HG02981 (cell line): ENCODE measurements at regions not wholly inside any gene's neighbourhood (a gene's known extent, or its start where the extent isn't known, plus 50 kb on each side); places are given as distances from the start of the nearest gene placed in this dataset.

Experiments used
- ATAC-seq: cut with Tn5 transposase; IDR thresholded peaks from one replicate; pipeline ENCODE4 v1.9.1; 2021; ENCODE audit warnings: mild to moderate bottlenecking, moderate library complexity; ENCODE audit not compliant: unreplicated experiment

DNA sequence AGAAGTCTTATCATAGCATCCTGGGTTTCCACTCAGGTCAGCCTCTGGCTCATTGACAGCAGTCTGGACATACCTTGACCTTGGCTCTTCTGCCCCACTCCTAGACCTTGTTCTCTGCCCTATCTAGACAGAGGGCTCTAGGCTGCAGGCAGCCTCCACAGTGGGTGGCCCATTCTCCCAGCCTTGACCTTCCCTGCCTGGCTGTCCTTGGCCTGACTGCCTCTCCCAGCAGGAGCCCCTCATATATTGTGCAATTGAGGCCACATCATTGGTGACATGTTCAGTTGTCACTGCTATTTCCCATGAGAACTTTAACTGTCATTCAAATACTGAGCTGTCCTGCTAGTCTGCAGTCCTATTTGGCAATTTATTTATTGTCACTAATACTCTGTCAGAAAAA, 503.4 kb downstream of the PLXNA4 start:
- no peak for ATAC-seq

DNA sequence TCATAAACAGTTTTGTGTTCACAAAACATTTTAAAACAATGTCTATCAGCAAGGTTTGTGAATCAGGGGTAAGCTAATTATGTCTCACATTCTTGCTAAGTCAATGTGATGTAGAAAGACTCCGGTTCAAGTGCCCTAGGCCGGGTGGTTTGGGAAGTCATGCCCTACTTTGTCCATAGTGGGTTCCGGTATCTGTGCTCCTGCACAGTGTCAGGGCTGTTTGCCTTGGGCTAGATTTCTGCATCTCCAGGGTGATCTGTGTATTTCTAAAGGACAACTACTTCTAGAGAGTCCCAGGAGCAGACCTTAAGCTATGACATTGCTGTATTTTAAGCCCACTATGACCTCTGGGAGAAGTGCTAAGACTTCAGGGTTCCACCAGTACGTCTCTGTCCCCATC, 504.1 kb downstream of the PLXNA4 start:
- no peak for ATAC-seq

DNA sequence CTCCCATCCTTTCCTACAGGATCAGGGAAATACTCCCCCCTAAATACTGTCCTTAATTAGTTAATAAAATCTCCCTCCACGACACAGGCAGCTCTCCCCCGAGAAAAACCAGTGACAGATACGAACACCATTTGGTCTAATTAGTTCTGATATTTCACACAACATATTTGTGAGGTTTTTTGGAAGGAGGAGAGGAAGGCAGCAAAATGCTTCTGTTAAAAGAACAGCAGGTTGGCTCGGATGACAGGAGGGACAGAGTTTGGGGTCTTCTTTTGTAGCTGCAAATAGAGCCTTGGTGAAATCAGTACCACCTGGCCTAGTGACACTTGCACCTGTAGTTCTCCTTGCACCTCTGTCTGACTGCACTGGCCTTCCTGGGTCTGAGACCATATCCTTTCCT, 507.0 kb downstream of the PLXNA4 start:
- no peak for ATAC-seq

DNA sequence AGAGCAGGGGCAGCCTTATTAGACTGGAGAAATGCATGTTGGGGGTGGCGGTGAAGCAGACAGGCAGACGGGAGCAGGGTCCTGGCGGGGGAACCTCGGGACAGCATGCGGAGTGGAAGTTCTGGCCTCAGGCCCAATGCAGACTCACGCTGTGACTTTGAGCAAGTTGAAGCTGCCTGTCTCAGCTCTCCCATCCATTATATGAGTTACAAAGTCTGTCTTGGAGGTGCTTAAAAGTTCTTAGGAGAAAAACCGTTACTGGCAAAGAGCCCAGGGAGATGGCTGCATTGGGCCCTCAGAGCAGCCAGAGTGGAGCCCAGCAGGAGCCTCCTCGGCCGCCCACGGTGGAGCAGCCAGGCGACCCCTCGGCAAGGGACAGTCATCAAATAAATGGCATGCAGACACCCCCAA, 509.5 kb downstream of the PLXNA4 start:
- no peak for ATAC-seq

DNA sequence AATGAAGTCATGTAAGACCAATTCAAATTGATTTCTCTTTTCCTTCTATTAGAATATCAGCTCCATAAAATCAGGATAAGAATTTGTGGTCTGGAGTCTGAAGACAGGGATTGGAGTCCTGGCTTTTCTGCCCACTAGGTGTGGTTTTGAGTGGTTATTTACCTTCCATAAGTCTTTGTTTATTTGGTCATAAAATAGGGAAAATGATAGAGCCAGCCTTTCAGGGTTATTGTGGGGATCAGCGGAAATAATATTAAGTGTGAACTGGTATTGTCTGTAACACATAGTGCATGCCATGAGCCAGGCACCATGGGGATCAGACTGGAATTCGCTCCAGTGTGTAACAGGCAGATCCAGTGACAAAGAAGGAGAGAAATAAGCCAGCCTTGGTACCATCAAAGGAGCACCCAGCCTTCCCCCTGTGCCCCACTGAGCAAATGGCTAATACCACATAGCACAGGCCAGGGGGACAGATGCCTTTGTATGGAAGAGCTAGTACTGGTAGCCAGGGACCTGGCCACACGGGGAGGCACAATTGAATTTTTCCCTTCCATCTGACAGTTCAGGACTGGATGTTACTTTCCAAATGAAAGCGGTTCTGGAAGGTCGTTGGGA, 509.7 kb upstream of the PODXL start:
- no peak for ATAC-seq

DNA sequence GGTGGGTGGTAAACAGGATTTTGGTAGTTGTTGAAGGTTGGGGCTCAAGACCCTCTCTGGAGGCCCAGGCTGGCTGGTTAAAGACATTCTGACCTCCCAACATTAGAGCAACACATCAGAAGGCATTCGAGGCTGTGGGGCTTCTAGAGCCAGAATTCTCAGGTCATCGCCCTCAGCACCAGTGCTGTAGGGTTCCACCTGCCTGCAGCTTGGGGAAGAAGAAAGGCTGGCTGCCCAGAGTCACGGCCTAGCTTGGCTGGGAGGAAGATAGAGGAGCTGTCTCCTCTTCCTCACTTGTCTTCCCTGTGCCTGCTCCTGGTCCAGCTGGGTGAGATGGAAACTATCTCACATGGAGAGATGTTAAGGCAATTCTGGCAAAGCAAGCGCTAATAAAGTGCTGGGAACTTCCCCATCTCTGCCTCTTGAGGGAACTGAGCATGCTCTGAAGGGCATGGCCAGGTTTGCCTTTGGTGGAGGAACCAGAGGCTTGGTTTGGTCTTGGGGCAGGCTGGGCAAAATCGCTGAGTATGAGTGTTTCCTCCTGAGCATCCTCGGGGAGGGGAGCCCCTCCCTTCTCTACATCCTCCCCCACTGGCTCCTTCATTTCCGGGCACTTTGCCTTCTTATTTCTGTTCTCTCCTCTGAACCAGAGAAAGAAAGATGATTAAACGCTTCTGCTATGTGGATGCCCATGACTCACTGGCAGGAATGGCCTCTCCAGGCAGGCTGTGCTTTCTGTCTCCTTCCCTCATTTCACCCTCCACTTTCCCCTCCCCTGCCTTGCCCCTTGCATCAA, 509.0 kb upstream of the PODXL start:
- ATAC-seq = no peak

DNA sequence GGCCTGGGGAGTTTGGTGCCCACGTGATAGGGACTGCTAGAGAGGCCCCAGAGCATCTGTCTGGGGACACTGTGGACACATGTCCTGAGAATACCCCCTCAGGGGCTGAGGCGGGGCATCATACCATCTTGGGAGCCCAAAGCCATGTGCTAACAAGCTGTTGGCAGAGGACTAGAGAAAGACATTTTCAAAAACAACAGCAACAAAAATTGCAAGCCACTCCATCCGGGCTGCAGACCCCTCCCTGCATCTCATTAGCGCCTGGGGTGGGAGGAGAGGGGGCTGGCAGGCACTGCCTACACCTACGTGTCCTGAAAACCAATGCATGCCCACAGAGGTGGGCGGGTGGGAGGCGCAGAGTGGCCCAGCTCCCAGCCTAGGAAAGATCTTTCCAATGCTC, 507.4 kb upstream of the PODXL start:
- no peak for ATAC-seq

DNA sequence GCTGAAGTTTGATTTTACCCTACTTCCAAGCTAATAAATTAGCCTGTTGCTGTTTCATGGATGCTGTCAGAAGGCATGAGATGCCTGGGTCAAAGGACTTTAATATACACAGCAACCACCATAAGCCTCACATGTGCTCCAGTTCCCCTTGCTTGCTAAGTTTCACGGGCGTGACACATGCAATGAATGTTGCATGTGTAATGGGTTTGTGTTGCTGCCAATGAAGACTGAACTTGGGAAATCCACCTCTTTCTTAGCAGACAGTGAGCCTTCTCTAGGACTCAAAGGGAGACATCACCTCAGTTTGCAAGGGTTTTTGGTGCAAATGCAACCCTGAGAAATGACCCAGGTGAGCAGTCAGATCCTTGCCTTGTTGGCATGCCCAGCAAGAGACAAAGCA, 505.5 kb upstream of the PODXL start:
- no peak for ATAC-seq

DNA sequence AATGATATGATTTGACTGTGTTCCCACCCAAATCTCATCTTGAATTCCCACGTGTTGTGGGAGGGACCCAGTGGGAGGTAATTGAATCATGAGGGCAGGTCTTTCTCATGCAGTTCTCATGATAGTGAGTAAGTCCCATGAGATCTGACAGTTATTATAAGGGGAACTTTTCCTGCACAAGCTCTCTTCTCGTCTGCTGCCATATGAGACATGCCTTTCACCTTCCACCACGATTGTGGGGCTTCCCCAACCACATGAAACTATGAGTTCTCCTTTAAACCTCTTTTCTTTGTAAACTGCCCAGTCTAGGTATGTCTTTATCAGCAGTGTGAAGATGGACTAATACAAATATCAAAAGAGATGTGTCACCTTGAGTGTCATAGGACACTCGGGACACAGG, 502.7 kb upstream of the PODXL start:
- ATAC-seq = no peak

DNA sequence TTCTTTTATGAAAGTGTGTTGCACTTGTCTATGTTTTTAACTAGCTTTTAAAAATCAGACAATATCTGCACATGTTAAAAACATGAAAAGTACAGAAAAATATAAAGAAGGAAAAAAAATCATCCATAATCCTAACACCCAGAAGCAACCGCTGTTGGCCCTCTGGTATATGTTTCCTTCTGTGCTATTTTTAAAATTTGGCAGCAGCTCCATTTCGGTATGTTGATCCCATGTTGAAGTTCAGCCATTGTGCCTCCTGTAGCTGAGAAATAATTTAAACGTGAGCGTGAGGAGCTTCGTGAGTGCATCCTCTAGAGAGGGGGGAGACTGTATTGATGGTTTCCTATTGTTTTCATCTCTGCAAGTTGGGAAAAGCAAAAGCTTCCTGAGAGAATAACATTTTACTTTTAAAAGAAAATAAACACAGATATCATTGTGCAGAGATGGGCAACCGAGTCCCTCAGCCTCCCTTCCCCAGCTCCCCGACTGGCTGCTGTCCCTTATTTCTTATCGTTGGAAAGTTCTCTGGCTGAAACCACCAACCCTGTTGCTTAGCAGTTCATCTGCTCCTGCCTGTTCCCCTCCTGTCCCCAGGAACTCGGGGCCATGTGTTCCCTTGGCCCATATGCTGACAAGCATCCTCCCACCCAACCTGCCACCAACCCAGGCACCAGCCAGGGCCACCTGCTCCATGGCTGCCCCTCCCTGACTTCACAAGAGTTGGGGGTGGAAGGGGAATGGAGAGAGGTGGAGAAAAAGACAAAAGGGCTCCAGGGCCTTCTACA, 499.1 kb upstream of the PODXL start:
- ATAC-seq = no peak

DNA sequence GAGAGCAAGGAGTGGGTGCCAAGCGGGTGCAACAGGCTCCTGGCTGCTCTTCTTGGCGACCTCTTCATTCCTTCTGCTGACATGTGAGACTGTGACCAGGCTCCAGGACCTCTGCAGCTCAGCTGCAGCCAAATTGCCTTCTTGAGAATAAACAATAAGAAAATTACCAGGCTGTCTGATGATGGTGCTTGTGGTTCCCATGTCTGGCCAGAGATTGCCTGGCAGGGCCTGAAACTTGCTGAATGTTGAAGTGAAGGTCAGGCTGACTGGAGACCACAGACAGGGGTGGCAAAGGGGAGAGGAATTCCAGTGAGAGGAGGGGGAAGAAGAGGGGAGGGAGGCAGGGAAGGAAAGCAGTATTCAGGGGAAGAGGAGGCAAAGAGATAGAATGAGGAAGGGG, 497.4 kb upstream of the PODXL start:
- no peak for ATAC-seq

DNA sequence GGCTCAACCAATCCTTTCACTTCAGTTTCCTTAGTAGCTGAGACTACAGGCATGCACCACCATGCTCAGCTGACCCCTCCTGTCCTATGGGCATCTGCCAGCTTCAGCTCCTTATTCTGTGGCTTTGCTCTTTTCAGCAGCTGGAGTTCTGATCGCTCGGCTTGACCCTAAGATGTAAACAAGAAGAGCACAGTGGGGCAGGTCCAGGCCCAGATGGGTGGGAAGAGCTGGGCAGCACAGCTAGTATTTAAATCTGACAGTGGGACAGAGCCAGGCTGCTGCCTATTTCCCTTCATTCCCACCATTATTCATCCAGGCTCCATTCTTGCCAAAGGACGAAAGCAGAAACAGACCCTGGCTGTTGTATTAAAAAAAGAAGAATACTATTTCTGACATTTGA, 494.9 kb upstream of the PODXL start:
- ATAC-seq = no peak

DNA sequence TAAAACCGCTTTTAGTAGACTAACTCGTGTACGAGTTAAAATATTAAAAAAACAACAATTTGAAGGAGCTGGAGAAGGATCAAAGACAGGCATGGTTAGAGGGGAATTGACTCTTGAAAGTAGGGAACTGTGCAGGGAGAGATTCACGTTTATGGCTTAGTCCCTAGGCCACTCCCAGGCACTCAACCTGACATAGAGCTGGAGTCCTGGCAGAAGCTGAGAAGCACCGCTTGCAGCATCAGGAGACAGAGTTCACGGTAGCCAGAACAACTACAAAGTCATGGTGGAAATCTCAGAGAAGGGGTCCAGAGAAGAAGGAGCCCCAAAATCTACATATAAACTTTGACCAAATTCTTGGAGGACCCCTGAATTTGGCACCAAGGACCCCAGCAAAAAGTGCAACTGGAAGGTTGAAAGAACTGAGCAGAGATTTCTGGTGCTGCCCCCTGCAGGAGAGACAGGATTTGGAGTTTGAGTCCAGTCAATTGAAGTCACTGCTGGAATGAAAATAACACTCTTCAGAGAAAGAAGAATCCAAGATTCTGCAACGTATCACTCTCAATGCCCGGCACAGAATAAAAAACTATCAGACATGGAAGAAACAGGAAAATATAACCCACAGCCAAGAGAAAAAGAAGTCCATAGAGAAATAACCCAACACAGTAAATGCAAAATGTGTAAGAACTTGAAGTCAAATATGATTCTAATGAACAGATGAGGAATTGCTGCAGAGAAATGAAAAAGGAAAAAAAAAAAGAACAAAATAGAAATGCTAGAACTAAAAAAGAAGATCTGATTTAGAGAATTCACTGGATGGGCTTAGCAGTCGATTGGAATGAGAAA, 493.3 kb upstream of the PODXL start:
- no peak for ATAC-seq

DNA sequence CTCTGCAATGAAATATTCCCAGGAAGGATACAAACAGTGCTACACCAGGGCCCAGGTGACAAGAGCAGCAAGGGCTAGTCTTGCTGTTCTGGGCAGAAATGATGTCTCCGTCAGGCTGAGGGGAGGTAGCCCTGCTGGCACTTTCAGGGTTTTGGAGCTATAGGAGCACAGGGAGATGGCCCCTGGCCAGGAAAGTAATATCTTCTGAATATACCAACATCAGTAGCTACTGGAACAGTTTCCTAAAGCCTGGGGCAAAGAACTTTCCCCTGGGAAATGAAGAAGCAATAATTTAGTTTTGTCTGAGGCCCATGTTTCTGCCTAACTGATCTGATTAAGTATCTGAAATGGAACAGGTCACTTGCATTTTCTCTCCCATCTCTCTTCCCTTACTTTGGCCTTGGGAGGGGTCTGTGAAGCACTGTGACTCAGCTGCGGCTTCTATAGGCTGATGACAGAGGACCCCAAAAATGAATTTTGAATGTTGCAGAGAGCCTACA, 489.1 kb upstream of the PODXL start:
- ATAC-seq = no peak

DNA sequence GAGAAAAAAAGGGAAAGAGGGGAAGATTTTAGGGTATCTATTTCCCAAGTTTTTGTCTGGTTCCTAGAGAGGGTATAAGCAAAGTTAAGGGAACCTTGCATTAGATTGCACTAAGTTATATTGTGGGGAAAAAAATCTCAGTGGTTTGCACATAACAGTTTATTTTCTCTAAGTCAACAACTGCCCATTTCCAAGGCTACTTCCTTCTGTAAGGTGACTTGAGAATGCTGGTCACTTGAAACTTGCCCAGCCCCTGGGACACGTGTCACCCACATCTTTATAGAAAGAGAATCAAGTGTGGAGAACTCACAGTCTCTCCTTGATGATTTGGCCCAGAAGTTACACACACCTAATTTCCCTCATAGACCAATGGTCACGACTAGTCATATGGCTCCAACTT, 488.6 kb upstream of the PODXL start:
- ATAC-seq = no peak

DNA sequence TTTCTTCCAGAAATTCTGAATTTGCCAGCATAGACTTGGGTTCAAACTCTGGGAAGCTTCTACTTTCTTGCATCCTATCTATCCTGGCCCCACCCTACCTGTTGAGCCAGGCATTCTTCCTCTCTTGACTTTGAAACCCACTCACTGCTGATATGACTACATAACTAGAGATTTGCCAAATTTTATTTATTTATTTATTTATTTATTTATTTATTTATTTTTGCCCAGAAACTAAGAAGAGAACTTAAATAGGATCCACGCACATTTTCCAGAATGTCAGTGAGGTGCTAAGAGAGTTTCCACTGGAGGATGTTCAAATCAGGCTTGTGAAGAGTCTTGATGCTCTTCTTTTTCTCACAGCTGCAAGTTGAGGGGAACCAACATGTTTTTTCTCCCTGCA, 487.8 kb upstream of the PODXL start:
- ATAC-seq = no peak

DNA sequence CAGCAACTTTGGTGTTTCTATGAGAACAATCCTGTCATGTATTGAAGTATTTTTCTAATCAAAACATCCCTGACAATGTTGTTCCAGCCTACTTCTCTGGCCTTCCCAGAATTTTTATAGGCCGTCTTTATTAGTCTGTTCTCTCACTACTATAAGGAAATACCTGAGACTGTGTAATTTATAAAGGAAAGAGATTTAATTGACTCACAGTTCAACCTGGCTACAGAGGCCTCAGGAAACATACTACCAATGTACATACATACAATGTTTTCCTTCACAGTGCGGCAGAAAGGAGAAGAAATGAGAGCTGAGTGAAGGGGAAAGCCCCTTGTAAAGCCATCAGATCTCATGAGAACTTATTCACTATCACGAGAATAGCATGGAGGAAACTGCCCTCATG, 484.7 kb upstream of the PODXL start:
- no peak for ATAC-seq

DNA sequence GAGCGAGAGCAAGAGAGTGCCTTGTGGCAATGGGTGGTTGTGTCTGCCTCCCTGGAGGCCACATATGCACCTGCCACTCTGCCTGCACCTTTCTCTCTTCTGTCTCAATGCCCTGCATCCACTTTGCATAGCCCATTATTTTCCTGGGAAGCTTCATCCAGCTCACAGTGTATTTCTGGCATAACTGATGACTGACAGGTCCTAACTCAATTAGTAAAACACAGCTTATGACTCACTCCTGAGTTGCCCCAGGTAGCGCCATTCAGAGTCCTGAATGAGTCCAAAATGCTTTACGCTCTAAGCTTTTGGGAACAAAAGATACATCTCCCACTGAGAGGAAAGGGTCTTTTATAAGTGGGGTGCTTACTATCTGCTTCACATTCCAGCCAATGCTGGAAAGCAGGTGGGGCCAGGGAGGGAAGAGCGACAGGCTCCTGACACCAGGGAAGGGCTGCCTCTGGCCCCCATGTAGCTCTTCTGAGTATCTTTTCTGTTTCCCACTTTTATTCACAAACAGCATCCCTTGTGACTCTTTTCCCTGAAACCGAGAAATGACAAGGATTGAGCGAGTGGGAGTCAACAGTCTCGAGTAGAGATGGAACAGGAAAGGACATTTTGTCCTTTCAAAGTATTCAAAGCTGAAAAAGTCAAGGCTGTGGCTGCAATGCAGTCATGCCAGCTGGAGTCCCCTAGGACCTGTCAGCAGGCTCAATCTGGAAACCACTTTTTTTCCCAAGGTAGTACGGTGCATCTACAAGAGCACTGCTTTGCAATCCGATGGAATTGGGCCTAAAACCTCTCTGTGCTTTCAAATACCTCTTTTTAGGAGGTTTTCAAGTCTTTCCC, 479.3 kb upstream of the PODXL start:
- ATAC-seq = no peak

DNA sequence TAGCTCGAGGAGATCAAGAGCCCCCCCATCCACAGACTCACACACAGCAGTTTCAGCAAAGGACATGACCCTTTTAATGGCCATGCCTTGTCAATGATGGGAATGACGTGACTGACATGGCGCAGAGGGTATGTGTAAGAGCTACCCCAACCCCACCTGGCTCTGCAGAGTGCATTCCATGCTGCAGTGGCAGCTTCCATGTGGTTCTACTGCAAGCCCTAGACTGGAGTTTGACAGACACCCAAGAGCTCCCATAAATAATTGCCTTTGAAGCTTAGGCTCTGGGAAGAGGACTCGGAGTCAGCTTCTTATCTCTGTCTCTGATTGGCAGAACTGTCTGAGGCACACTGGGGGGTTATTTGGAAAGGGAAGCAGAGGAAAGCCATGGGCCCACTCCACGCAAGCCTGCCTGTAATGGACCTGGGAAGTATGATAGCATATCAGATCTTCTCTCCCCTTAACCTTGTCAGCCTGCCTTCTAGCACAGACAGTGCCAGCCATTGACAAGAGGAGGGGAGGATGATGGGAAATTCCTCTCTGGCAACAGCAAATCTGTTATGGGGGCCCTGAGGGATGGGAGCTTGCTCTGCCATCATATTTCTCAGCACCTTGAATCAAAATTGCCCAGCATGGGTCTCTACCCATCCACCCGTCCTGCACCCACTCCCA, 478.5 kb upstream of the PODXL start:
- no peak for ATAC-seq

DNA sequence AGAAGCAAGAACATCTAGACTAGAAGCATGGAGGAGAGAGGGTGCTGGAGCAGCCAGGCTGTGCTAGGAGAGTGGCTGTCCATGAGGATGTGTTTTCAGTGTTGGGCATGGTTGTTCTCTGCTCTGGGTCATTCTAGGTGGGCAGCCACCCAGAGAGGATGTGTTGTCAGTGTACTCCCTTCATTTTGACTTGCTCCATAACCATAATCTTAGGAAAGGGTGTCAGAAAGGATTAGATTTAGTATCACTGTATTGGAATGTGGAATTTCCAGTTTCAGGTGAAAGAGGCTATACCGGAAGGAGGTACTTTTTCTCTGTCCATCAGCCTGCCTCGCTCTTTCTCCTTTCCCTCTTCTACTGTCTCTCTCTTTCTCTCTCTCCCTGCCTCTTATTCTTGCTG, 474.5 kb upstream of the PODXL start:
- no peak for ATAC-seq
